Activated CD4-positive, alpha-beta memory T cell treated with anti-CD3 and anti-CD28 coated beads for 36 hours (primary cell): ENCODE measurements at regions not wholly inside any gene's neighbourhood (a gene's known extent, or its start where the extent isn't known, plus 50 kb on each side); places are given as distances from the start of the nearest gene placed in this dataset.

Experiments
- CTCF ChIA-PET: fragments of 350-600 bp; sonication (Branson Sonifier 250); formaldehyde crosslinking; loops from one replicate; lab custom pipeline; 2021; ENCODE audit warnings: antibody characterized with exemption, inconsistent platforms; lab: Charles Lee
- POLR2A ChIA-PET: fragments of 350-600 bp; sonication (Branson Sonifier 250); formaldehyde crosslinking; loops from one replicate; lab custom pipeline; 2021; ENCODE audit warnings: antibody characterized with exemption; lab: Charles Lee
- DNase-seq: peaks from one replicate; pipeline ENCODE4 v3.0.0-alpha.2; 2020
- H3K27ac Mint-ChIP-seq: one replicate; pipeline ENCODE4 v1.8.0; 2021; ENCODE audit warnings: mixed read lengths
- H3K27me3 Mint-ChIP-seq: one replicate; pipeline ENCODE4 v1.8.0; 2021; ENCODE audit warnings: mixed read lengths
- H3K36me3 Mint-ChIP-seq: one replicate; pipeline ENCODE4 v1.8.0; 2021; ENCODE audit warnings: mixed read lengths
- H3K4me1 Mint-ChIP-seq: one replicate; pipeline ENCODE4 v1.8.0; 2021; ENCODE audit warnings: low read depth, mixed read lengths
- H3K4me3 Mint-ChIP-seq: one replicate; pipeline ENCODE4 v1.8.0; 2021; ENCODE audit warnings: mild to moderate bottlenecking, mixed read lengths
- H3K9me3 Mint-ChIP-seq: one replicate; pipeline ENCODE4 v1.8.0; 2021; ENCODE audit warnings: mixed read lengths
- intact Hi-C: fragments of 100-400 bp; cut with micrococcal nuclease; formaldehyde crosslinking; loops from one replicate; pipeline ENCODE4 v1.15.1; 2023

DNA sequence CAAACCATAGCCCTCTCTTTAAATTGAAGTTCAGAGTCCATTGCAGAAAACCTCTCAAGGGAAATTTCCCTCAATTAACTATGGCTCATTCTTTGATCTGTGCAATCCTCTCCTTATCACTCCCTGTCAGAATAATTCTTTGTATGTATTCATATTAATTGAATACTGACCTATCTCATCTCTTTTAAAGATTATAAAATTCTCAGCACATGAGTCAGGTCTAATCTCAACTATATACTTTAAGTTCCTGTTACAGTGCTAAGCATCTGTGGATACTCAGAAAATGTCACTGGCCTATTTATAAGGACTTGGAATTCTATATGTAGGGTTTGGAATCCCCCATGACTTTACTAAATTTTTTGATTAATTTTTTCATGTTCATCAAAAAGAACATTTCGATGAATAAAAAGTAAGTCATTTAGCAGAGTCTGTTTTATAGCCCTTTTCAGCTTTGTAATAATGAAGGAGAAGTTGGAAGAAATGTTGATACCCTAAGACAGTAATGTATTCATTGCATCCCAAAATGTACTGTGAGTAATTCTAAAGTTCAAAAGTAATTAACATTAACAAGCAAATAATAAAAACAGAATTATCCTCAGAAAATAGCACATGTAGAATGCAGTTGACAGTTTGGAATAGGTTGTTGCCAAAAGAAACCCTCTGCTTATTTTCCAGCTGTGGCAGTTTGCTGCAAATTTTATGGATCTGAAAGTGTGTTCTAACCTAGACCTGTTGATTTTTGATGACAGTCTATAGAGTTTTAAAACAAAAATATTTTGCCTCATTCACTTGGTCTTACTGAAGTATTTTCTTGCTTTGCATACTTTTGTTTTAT lies 503.4 kb upstream of the CBLB start:
- CTCF ChIA-PET = no interaction called here
- no peak for DNase-seq
- Mint-ChIP-seq H3K9me3 (no peaks in the 10 kb centered on the region), H3K27ac (no peak overlapping the region), H3K4me3 (no peak overlapping the region), H3K27me3 (no peaks in the 10 kb centered on the region), H3K4me1 (no peaks in the 10 kb centered on the region), H3K36me3 (no peaks in the 10 kb centered on the region)
- intact Hi-C loops = no loop called here
- POLR2A ChIA-PET = no interaction called here

DNA sequence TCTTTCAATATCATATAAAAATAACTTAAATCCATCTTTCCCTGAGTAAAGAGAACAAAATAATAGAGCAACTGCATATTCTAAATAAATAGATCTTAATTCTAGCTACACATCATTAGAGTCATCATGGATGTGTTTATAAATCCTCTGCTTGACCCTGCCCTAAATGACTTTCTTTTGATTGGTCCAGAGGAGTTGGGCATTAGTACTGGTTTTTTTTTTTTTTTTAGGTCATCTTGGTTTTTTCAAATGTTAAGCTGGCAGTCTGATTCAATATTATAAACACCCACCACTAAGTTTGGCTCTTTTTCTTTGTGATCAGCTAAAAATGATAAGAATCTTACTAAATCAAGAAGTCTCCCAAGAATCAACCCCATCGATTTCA lies 504.0 kb upstream of the CBLB start:
- CTCF ChIA-PET = no interaction called here
- Mint-ChIP-seq H3K36me3 (no peaks in the 10 kb centered on the region), H3K4me3 (no peak overlapping the region), H3K27me3 (no peaks in the 10 kb centered on the region), H3K4me1 (no peaks in the 10 kb centered on the region), H3K27ac (no peak overlapping the region), H3K9me3 (no peaks in the 10 kb centered on the region)
- intact Hi-C loops = no loop called here
- POLR2A ChIA-PET = no interaction called here
- no peak for DNase-seq

DNA sequence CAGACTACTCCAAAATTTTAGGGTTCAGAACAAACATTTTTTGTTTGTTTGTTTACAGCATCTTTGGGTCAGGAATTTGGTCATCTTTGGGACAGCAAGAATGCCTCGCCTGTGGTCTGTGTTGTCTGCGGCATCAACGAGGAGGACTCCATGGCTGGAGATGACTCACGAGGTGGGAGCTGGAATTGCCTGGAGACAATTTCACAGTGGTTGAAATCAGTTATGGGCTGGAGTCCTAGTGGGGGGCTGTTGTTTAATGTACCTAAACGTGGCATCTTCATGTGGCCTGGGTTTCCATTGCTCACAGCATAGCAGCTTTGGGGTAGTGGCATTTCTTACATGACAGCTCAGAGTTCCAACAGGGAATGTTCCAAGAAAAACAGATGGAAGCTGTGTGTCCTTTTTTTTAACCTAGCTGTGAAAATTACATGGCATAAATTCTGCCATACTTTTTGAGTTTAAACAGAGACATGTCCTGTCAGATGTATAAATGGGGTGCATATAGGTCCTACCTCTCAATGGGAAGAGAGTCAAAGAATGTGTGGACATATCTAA lies 507.3 kb upstream of the CBLB start:
- no peak for DNase-seq
- no peaks in the 10 kb centered on the region for H3K27me3 Mint-ChIP-seq
- H3K4me1 Mint-ChIP-seq = no peaks in the 10 kb centered on the region
- intact Hi-C loops = no loop called here
- no peak overlapping the region for H3K27ac Mint-ChIP-seq
- POLR2A ChIA-PET = no interaction called here
- no peaks in the 10 kb centered on the region for H3K36me3 Mint-ChIP-seq
- no peak overlapping the region for H3K4me3 Mint-ChIP-seq
- CTCF ChIA-PET = no interaction called here
- no peaks in the 10 kb centered on the region for H3K9me3 Mint-ChIP-seq

DNA sequence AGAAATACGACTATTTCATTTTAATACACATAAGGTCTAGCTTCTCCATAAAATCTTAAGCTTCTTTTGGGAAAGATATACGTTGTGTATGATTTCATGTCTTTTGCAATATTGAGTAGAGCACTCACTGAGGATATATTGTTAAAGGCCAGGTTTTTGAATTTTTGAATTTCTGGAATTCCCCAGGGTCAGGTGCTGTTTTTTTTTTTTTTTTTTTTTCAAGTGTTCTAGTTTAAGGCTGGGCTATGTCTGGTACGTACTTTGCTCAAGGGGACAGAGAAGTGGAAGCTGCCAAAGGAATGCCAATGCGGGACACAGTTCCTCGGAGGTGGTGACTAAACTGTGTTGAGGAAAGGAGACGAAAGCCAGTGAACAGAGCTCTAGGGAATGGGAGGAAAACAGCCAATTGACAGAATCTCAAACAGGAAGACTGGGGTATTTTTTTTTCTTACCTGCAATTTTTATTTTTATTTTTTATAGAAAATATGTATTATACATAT lies 510.5 kb upstream of the CBLB start:
- no peak overlapping the region for H3K27ac Mint-ChIP-seq
- no peaks in the 10 kb centered on the region for H3K36me3 Mint-ChIP-seq

DNA sequence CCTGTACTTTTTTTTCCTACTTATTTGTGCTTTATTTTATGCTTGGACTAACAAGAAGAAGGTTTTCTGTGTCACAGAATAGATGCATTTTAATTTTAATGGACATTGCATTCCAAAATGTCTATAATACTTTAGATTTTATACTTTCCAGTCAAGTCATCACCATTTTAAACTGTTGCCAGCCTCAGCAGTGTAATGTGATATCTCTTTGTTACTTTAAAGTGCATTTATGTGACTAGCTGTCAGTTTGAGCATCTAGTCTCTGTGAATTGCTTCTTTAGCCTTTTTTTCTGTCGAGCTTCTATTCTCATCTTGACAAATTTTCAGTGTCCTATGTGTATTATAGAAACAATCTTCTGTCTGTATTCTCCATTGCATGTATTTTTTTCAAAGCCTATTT lies 511.4 kb upstream of the CBLB start:
- no peak overlapping the region for H3K4me3 Mint-ChIP-seq
- no peaks in the 10 kb centered on the region for H3K4me1 Mint-ChIP-seq
- ChIA-PET POLR2A (no interaction called here), CTCF (no interaction called here)
- DNase-seq = no peak
- H3K36me3 Mint-ChIP-seq = no peaks in the 10 kb centered on the region
- H3K9me3 Mint-ChIP-seq = no peaks in the 10 kb centered on the region
- no peak overlapping the region for H3K27ac Mint-ChIP-seq
- intact Hi-C loops = no loop called here
- H3K27me3 Mint-ChIP-seq = no peaks in the 10 kb centered on the region

More for the DNA sequence above, 510.5 kb upstream of the CBLB start:
- Mint-ChIP-seq H3K9me3 (no peaks in the 10 kb centered on the region), H3K4me1 (no peaks in the 10 kb centered on the region), H3K4me3 (no peak overlapping the region), H3K27me3 (no peaks in the 10 kb centered on the region)
- intact Hi-C loops = no loop called here
- DNase-seq = no peak
- ChIA-PET POLR2A (no interaction called here), CTCF (interaction anchor here (0.6 kb wide), 1 partner anchor 94 kb away, joined by 3 read pairs; no protein-coding TSS in a partner anchor)

DNA sequence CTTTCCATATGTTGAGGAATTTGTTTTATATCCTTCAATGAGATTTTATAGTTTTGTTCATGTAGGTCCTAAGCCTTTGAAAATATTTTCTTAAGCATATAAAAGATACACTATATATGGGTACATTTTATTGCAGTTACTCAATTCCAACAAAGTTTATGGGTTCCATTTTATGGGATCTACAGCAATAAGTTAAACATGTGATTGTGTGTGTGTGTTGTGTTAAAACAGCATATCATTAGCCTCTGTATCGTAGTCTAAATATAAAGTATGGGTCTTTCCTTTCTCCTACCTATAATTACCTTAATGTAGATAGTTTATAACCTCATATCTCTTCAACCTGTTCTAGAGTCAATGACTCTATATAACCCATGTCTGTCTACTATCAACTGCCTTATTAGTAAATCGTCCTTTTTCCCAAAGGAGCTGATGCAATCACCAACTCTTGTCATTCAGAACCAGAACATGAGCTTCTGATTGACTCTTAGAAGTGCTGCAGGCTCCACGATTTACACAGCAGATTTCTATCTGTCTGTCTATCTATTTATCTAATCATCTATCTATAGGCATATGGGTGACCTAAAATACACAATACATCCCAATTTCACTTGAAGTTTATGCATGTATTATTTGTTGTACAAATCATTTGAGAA lies 512.6 kb upstream of the CBLB start:
- Mint-ChIP-seq H3K36me3 (no peaks in the 10 kb centered on the region), H3K4me3 (no peak overlapping the region), H3K27me3 (no peaks in the 10 kb centered on the region), H3K9me3 (no peaks in the 10 kb centered on the region), H3K4me1 (no peaks in the 10 kb centered on the region), H3K27ac (no peak overlapping the region)
- intact Hi-C loops = no loop called here
- DNase-seq = no peak
- CTCF ChIA-PET = interaction anchor here (0.6 kb wide), 1 partner anchor 138 kb away, joined by 3 read pairs; no protein-coding TSS in a partner anchor
- POLR2A ChIA-PET = no interaction called here

DNA sequence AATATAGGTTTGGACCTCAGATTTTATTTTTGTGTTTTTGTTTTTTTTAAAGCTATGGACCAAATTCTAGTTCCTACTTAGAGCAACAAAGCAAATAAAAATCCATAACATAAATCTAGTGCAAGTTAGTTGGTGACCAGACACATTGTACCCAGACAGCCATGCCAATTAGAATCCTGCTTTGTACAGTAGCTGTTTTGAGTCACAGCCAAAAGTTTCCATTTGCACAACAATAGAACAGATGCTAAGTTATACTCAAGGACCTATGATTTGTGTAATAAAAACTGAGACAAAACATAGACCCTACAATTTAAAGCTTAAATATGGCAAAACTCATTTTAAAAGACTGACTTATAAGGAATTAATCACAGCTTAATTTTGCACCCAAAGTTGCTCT lies 513.1 kb upstream of the CBLB start:
- ChIA-PET CTCF (interaction anchor here (0.6 kb wide), 1 partner anchor 137 kb away, joined by 3 read pairs; no protein-coding TSS in a partner anchor), POLR2A (no interaction called here)
- Mint-ChIP-seq H3K27me3 (no peaks in the 10 kb centered on the region), H3K4me1 (no peaks in the 10 kb centered on the region), H3K9me3 (no peaks in the 10 kb centered on the region), H3K27ac (no peak overlapping the region), H3K36me3 (no peaks in the 10 kb centered on the region), H3K4me3 (no peak overlapping the region)
- intact Hi-C loops = no loop called here
- DNase-seq = no peak

DNA sequence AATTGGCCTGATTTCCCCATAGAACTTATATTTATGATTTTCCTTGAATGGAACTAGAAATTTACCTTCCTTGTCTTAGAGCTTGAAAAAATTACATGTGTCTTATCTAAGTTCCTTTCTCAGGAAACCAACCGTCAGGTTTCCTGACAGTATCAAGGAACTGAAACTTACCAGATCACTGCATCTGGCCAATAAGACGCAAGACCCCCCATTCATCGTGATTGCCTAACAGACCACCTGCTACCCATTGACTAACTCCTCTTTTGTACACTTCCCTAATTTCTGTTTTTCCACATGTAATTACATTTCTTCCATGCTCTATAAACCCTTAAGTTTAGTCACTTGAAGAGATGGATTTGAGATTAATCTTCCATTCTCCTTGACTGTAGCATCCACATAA lies 517.2 kb upstream of the CBLB start:
- POLR2A ChIA-PET = no interaction called here
- Mint-ChIP-seq H3K4me1 (no peaks in the 10 kb centered on the region), H3K4me3 (no peak overlapping the region), H3K27ac (no peak overlapping the region), H3K36me3 (no peaks in the 10 kb centered on the region), H3K9me3 (no peaks in the 10 kb centered on the region), H3K27me3 (no peaks in the 10 kb centered on the region)
- CTCF ChIA-PET = no interaction called here
- intact Hi-C loops = no loop called here
- DNase-seq = no peak

DNA sequence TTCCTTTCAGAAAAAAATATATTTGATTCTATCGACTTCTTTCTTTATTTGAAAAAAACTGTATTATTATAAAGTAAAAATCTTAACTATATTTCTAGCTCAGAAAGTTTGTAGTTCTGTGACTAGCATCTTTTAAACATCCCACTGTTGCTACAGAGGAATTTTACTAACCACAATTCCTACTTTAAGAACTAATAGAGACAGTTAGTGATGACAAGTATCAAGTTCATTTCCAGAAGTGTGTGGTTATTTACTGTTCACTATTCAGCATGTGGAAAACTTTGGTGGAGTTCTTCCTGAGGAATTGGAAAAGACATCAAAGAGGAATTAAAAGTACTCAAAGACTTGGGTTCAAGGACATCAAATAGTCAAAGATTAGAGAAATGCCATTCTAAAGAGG lies 524.1 kb upstream of the CBLB start:
- H3K9me3 Mint-ChIP-seq = no peaks in the 10 kb centered on the region
- intact Hi-C loops = no loop called here
- no peaks in the 10 kb centered on the region for H3K4me1 Mint-ChIP-seq
- POLR2A ChIA-PET = no interaction called here
- CTCF ChIA-PET = no interaction called here
- no peak overlapping the region for H3K27ac Mint-ChIP-seq
- H3K27me3 Mint-ChIP-seq = no peaks in the 10 kb centered on the region
- no peaks in the 10 kb centered on the region for H3K36me3 Mint-ChIP-seq
- DNase-seq = no peak
- no peak overlapping the region for H3K4me3 Mint-ChIP-seq

DNA sequence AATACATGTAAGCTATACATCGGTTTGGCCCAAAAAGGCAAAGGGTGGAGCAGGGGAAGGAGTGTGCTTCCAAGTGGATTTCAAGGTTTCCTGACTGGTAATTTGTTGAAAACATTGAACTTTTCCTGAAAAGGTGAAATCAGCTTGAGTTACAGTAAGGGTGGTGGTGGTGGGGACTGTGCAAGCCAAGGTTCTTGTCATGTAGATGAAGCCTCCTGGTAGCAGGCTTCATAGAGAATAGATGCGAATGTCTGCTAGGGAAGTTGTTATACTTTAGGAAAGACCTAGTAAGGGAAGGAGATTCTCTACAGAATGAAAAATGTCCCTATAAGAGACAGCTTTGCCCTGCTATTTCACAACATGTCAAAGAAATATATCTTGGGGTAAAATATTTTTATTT lies 528.2 kb upstream of the CBLB start:
- ChIA-PET POLR2A (no interaction called here), CTCF (no interaction called here)
- intact Hi-C loops = no loop called here
- H3K27ac Mint-ChIP-seq = no peak overlapping the region
- H3K36me3 Mint-ChIP-seq = no peaks in the 10 kb centered on the region
- H3K4me3 Mint-ChIP-seq = no peak overlapping the region
- H3K9me3 Mint-ChIP-seq = no peaks in the 10 kb centered on the region
- no peak for DNase-seq
- H3K4me1 Mint-ChIP-seq = no peaks in the 10 kb centered on the region
- no peaks in the 10 kb centered on the region for H3K27me3 Mint-ChIP-seq

DNA sequence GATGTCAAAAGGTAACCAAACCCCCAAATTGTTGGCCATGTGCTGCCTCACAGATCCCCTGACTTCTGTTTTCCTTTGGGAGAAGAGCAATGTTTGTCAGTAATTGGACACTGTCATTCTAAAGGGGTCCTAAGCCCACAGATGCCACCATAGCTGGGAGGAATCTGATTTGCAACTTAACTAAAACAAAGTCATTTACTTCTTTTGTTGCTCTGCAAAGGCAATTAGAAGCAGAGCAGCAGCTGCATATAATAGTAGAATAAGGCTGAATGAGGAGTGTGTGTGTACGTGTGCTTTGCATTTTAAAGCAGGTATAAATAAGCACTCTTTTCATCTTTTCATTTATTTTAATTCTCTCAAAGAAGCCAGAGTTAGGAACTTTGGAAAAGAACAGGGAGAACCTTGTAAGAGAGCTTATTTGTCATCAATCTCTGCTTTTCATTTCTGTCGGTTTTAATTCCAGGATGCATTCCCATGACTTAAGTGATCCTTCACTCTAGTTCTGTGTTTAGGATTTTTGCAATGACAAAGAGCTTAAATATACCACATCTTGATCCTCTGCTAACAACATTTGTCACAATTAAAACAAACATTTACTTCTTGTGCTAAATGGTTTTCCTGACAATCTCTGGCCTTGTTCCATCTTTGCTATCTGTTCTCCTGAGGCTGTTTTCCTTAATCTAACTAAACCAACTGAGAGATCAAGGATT lies 530.2 kb upstream of the CBLB start:
- Mint-ChIP-seq H3K9me3 (no peaks in the 10 kb centered on the region), H3K27ac (no peak overlapping the region), H3K4me1 (no peaks in the 10 kb centered on the region), H3K4me3 (no peak overlapping the region), H3K27me3 (no peaks in the 10 kb centered on the region), H3K36me3 (no peaks in the 10 kb centered on the region)
- ChIA-PET POLR2A (no interaction called here), CTCF (no interaction called here)
- DNase-seq = no peak
- intact Hi-C loops = no loop called here

DNA sequence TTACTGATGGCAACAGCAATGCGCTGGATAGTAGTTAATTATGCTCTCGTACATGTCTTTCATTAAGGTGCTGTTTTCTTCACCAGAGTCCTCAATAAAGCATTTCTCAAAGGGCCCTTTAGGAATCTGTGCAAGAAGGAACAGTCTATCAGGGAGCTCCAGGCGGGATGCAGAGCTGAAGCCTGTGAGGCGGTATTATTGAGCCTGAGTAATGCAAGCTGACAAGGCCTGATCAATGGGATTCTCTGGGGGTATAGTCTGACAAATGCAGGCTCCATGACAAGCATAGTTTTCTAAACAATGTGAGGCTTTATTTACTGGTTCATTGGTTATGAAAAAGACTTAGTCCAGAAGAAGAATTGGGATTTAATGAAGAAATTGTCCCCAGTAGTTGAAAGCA lies 530.9 kb upstream of the CBLB start:
- Mint-ChIP-seq H3K4me1 (no peaks in the 10 kb centered on the region), H3K9me3 (no peaks in the 10 kb centered on the region), H3K4me3 (no peak overlapping the region), H3K36me3 (no peaks in the 10 kb centered on the region), H3K27me3 (no peaks in the 10 kb centered on the region), H3K27ac (no peak overlapping the region)
- DNase-seq = no peak
- POLR2A ChIA-PET = no interaction called here
- CTCF ChIA-PET = no interaction called here
- intact Hi-C loops = no loop called here
